HEK293 (cell line): ENCODE measurements at regions not wholly inside any gene's neighbourhood (a gene's known extent, or its start where the extent isn't known, plus 50 kb on each side); places are given as distances from the start of the nearest gene placed in this dataset.

Experiments
- CTCF ChIA-PET: fragments of 350-600 bp; formaldehyde crosslinking; extraction: SDS; loops from one replicate; lab custom pipeline; 2021; ENCODE audit warnings: antibody characterized with exemption; lab: Yijun Ruan, JAX
- POLR2A ChIA-PET: fragments of 300-600 bp; formaldehyde crosslinking; extraction: SDS; loops from one replicate; lab custom pipeline; 2020; ENCODE audit warnings: antibody characterized with exemption, inconsistent platforms; lab: Yijun Ruan, JAX
- H3K27ac ChIP-seq: fragments of 200-500 bp; sonication (Bioruptor generic); 2 replicates; pipeline ENCODE4 v1.5.1; 2014; ENCODE audit warnings: low read depth, low read length, control low read depth, inconsistent platforms; ENCODE audit errors: extremely low read depth
- H3K36me3 ChIP-seq, 2 experiments: fragments of 200-500 bp in 1 of 2; sonication (Bioruptor generic) in 1 of 2; 1 replicate in 1 of 2; 2 replicates in 1 of 2; pipeline ENCODE4 v1.5.1; 2014 to 2017; ENCODE audit warnings: inconsistent platforms in 2 of 2, low read length in 2 of 2; ENCODE audit not compliant: control insufficient read depth in 2 of 2, insufficient read depth in 1 of 2
- H3K4me1 ChIP-seq: fragments of 200-500 bp; sonication (Bioruptor generic); 2 replicates; pipeline ENCODE4 v1.5.1; 2014; ENCODE audit warnings: mild to moderate bottlenecking, low read length, inconsistent platforms; ENCODE audit not compliant: control insufficient read depth, insufficient read depth
- H3K4me3 ChIP-seq: 2 replicates; pipeline ENCODE4 v1.5.1; 2011; ENCODE audit warnings: low read depth, mild to moderate bottlenecking, control low read depth, low read length, moderate library complexity
- H3K9me3 ChIP-seq: fragments of 200-500 bp; sonication (Bioruptor generic); 2 replicates; pipeline ENCODE4 v1.5.1; 2014; ENCODE audit warnings: low read depth, low read length, inconsistent platforms; ENCODE audit not compliant: control insufficient read depth, insufficient read depth
- EGR2 ChIP-seq: fragments of 450-650 bp; formaldehyde crosslinking; IDR thresholded peaks from 2 replicates; pipeline ENCODE4 v1.5.1; 2016; ENCODE audit warnings: low read depth, missing biosample characterization, missing genetic modification characterization
- HOXD13 ChIP-seq: sonication (generic); formaldehyde crosslinking; IDR thresholded peaks from 2 replicates; pipeline ENCODE4 v1.8.0; 2022; ENCODE audit warnings: missing genetic modification reagents, borderline replicate concordance
- IKZF3 ChIP-seq: fragments of 450-650 bp; IDR thresholded peaks from 2 replicates; pipeline ENCODE4 v1.5.0; 2018; ENCODE audit warnings: missing biosample characterization, mild to moderate bottlenecking, missing genetic modification characterization, moderate library complexity
- SCRT2 ChIP-seq: fragments of 450-650 bp; formaldehyde crosslinking; IDR thresholded peaks from 2 replicates; pipeline ENCODE4 v1.5.1; 2016; ENCODE audit warnings: missing biosample characterization, missing genetic modification characterization
- ZNF174 ChIP-seq: fragments of 450-650 bp; formaldehyde crosslinking; IDR thresholded peaks from 2 replicates; pipeline ENCODE4 v1.5.0; 2017; ENCODE audit warnings: missing biosample characterization, mild to moderate bottlenecking, missing genetic modification characterization
- ZNF175 ChIP-seq: fragments of 450-650 bp; formaldehyde crosslinking; IDR thresholded peaks from 2 replicates; pipeline ENCODE4 v1.5.1; 2016; ENCODE audit warnings: missing biosample characterization, missing genetic modification characterization
- ZNF184 ChIP-seq: fragments of 450-650 bp; IDR thresholded peaks from 2 replicates; pipeline ENCODE4 v1.5.1; 2018; ENCODE audit warnings: missing biosample characterization, mild to moderate bottlenecking, missing genetic modification characterization
- ZNF37A ChIP-seq: fragments of 450-650 bp; IDR thresholded peaks from 2 replicates; pipeline ENCODE4 v1.5.1; 2018; ENCODE audit warnings: missing biosample characterization, missing genetic modification characterization
- ZNF391 ChIP-seq: fragments of 450-650 bp; formaldehyde crosslinking; IDR thresholded peaks from 2 replicates; pipeline ENCODE4 v1.5.1; 2016; ENCODE audit warnings: low read depth, missing biosample characterization, missing genetic modification characterization, borderline replicate concordance
- ZNF555 ChIP-seq: fragments of 450-650 bp; formaldehyde crosslinking; conservative IDR thresholded peaks from 2 replicates; pipeline ENCODE4 v1.5.1; 2017; ENCODE audit warnings: missing biosample characterization, mild to moderate bottlenecking, missing genetic modification characterization, inconsistent platforms
- ZNF558 ChIP-seq: fragments of 450-650 bp; formaldehyde crosslinking; IDR thresholded peaks from 2 replicates; pipeline ENCODE4 v1.5.1; 2016; ENCODE audit warnings: missing biosample characterization, missing genetic modification characterization
- ZNF561 ChIP-seq: fragments of 450-650 bp; IDR thresholded peaks from 2 replicates; pipeline ENCODE4 v1.5.1; 2018; ENCODE audit warnings: missing biosample characterization, missing genetic modification characterization, borderline replicate concordance
- ZNF610 ChIP-seq: fragments of 450-650 bp; formaldehyde crosslinking; IDR thresholded peaks from 2 replicates; pipeline ENCODE4 v1.5.1; 2016; ENCODE audit warnings: missing biosample characterization, missing genetic modification characterization, borderline replicate concordance
- ZNF629 ChIP-seq: fragments of 450-650 bp; formaldehyde crosslinking; IDR thresholded peaks from 2 replicates; pipeline ENCODE4 v1.5.1; 2017; ENCODE audit warnings: missing biosample characterization, missing genetic modification characterization
- ZNF701 ChIP-seq: fragments of 450-650 bp; formaldehyde crosslinking; IDR thresholded peaks from 2 replicates; pipeline ENCODE4 v1.5.1; 2016; ENCODE audit warnings: missing biosample characterization, missing genetic modification characterization
- TF ChIP-seq, protein P1 (sequence below): fragments of 450-650 bp; formaldehyde crosslinking; IDR thresholded peaks from 2 replicates; pipeline ENCODE4 v1.5.0; 2017; ENCODE audit warnings: missing biosample characterization, missing genetic modification characterization, borderline replicate concordance
- TF ChIP-seq, protein P2 (sequence below): fragments of 450-650 bp; formaldehyde crosslinking; IDR thresholded peaks from 2 replicates; pipeline ENCODE4 v1.5.1; 2017; ENCODE audit warnings: missing biosample characterization, missing genetic modification characterization
- TF ChIP-seq, protein P3 (sequence below): fragments of 450-650 bp; formaldehyde crosslinking; IDR thresholded peaks from 2 replicates; pipeline ENCODE4 v1.5.1; 2017; ENCODE audit warnings: missing biosample characterization, missing genetic modification characterization
- TF ChIP-seq, protein P4 (sequence below): fragments of 450-650 bp; formaldehyde crosslinking; conservative IDR thresholded peaks from 2 replicates; pipeline ENCODE4 v1.5.1; 2016; ENCODE audit warnings: low read depth, missing biosample characterization, missing genetic modification characterization
- TF ChIP-seq, protein P5 (sequence below): fragments of 450-650 bp; formaldehyde crosslinking; IDR thresholded peaks from 2 replicates; pipeline ENCODE4 v1.5.1; 2016; ENCODE audit warnings: missing biosample characterization, missing genetic modification characterization
- TF ChIP-seq, protein P6 (sequence below): fragments of 450-650 bp; formaldehyde crosslinking; IDR thresholded peaks from 2 replicates; pipeline ENCODE4 v1.5.1; 2016; ENCODE audit warnings: missing biosample characterization, missing genetic modification characterization

DNA sequence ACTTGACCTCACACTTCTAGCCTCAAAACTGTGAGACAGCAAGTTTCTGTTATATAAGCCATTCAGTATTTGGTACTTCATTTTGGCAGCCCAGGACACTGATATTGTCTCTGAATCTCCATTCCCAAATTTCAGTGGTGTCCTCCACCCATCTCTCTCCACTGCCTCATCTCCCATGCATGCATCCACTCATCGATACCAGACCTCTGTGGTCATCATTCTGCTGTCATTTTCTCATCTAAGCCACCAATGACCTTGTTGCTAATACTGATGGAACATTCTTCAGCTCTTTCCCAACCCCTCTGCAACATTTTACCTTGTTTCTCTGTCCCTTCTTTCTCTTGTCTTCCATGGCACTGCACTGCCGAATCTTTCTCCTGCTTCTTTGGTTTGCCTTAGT lies 221.8 kb downstream of the SNX18 start:
- ChIA-PET CTCF (interaction anchor here (1.0 kb wide), 1 partner anchor 120 kb away, joined by 3 read pairs; no protein-coding TSS in a partner anchor), POLR2A (no interaction called here)

DNA sequence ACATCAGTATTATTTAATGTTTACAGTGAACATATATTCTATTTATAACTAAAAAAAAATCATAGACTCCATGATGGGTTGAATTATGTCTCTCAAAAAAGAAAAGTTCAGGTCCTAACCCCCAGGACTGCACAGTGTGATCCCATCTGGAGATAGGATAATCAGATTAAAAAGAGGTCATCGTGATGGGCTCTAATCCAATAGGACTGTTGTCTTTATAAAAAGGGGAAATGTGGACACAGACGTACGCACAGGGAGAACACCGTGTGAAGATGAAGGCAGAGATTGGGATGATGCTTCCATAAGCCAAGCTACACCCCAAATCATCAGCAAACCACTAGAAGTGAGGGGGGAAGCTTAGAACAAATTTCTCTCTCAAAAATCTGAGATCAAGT lies 221.4 kb downstream of the SNX18 start:
- CTCF ChIA-PET: no interaction called here
- Histone ChIP-seq H3K4me3 (no peak overlapping the region), H3K36me3 (no peaks in the 10 kb centered on the region), H3K4me1 (no peaks in the 10 kb centered on the region), H3K9me3 (no peaks in the 10 kb centered on the region), H3K27ac (no peak overlapping the region)
- POLR2A ChIA-PET: no interaction called here
- TF ChIP-seq, protein P1, sequence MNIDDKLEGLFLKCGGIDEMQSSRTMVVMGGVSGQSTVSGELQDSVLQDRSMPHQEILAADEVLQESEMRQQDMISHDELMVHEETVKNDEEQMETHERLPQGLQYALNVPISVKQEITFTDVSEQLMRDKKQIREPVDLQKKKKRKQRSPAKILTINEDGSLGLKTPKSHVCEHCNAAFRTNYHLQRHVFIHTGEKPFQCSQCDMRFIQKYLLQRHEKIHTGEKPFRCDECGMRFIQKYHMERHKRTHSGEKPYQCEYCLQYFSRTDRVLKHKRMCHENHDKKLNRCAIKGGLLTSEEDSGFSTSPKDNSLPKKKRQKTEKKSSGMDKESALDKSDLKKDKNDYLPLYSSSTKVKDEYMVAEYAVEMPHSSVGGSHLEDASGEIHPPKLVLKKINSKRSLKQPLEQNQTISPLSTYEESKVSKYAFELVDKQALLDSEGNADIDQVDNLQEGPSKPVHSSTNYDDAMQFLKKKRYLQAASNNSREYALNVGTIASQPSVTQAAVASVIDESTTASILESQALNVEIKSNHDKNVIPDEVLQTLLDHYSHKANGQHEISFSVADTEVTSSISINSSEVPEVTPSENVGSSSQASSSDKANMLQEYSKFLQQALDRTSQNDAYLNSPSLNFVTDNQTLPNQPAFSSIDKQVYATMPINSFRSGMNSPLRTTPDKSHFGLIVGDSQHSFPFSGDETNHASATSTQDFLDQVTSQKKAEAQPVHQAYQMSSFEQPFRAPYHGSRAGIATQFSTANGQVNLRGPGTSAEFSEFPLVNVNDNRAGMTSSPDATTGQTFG (tag by site-specific recombination): no peak
- no peak for TF ChIP-seq ZNF391 (tag by site-specific recombination)
- TF ChIP-seq ZNF561: no peak
- TF ChIP-seq ZNF175 (tag by site-specific recombination): no peak
- no peak for TF ChIP-seq ZNF701 (tag by site-specific recombination)
- no peak for TF ChIP-seq ZNF558 (tag by site-specific recombination)
- no peak for TF ChIP-seq ZNF174 (tag by site-specific recombination)
- no peak for TF ChIP-seq IKZF3 (tag by site-specific recombination)
- no peak for TF ChIP-seq ZNF184 (tag by site-specific recombination)
- no peak for TF ChIP-seq HOXD13
- TF ChIP-seq ZNF555 (tag by site-specific recombination): no peak
- TF ChIP-seq, protein P2, sequence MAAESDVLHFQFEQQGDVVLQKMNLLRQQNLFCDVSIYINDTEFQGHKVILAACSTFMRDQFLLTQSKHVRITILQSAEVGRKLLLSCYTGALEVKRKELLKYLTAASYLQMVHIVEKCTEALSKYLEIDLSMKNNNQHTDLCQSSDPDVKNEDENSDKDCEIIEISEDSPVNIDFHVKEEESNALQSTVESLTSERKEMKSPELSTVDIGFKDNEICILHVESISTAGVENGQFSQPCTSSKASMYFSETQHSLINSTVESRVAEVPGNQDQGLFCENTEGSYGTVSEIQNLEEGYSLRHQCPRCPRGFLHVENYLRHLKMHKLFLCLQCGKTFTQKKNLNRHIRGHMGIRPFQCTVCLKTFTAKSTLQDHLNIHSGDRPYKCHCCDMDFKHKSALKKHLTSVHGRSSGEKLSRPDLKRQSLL (tag by site-specific recombination): no peak

More for the DNA sequence above, 221.8 kb downstream of the SNX18 start:
- Histone ChIP-seq H3K36me3 (no peaks in the 10 kb centered on the region), H3K9me3 (no peaks in the 10 kb centered on the region), H3K4me1 (no peaks in the 10 kb centered on the region), H3K27ac (no peak overlapping the region), H3K4me3 (no peak overlapping the region)
- TF ChIP-seq, protein P3, sequence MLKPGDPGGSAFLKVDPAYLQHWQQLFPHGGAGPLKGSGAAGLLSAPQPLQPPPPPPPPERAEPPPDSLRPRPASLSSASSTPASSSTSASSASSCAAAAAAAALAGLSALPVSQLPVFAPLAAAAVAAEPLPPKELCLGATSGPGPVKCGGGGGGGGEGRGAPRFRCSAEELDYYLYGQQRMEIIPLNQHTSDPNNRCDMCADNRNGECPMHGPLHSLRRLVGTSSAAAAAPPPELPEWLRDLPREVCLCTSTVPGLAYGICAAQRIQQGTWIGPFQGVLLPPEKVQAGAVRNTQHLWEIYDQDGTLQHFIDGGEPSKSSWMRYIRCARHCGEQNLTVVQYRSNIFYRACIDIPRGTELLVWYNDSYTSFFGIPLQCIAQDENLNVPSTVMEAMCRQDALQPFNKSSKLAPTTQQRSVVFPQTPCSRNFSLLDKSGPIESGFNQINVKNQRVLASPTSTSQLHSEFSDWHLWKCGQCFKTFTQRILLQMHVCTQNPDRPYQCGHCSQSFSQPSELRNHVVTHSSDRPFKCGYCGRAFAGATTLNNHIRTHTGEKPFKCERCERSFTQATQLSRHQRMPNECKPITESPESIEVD (tag by site-specific recombination): no peak
- TF ChIP-seq, protein P4, sequence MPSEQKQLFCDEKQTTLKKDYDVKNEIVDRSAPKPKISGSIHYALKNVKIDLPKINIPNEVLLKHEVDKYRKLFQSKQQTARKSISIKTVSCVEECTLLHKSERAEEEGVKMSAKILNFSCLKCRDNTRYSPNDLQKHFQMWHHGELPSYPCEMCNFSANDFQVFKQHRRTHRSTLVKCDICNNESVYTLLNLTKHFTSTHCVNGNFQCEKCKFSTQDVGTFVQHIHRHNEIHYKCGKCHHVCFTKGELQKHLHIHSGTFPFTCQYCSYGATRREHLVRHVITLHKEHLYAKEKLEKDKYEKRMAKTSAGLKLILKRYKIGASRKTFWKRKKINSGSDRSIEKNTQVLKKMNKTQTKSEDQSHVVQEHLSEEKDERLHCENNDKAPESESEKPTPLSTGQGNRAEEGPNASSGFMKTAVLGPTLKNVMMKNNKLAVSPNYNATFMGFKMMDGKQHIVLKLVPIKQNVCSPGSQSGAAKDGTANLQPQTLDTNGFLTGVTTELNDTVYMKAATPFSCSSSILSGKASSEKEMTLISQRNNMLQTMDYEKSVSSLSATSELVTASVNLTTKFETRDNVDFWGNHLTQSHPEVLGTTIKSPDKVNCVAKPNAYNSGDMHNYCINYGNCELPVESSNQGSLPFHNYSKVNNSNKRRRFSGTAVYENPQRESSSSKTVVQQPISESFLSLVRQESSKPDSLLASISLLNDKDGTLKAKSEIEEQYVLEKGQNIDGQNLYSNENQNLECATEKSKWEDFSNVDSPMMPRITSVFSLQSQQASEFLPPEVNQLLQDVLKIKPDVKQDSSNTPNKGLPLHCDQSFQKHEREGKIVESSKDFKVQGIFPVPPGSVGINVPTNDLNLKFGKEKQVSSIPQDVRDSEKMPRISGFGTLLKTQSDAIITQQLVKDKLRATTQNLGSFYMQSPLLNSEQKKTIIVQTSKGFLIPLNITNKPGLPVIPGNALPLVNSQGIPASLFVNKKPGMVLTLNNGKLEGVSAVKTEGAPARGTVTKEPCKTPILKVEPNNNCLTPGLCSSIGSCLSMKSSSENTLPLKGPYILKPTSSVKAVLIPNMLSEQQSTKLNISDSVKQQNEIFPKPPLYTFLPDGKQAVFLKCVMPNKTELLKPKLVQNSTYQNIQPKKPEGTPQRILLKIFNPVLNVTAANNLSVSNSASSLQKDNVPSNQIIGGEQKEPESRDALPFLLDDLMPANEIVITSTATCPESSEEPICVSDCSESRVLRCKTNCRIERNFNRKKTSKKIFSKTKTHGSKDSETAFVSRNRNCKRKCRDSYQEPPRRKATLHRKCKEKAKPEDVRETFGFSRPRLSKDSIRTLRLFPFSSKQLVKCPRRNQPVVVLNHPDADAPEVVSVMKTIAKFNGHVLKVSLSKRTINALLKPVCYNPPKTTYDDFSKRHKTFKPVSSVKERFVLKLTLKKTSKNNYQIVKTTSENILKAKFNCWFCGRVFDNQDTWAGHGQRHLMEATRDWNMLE (tag by site-specific recombination): no peak
- TF ChIP-seq EGR2 (tag by site-specific recombination) (no peak), SCRT2 (tag by site-specific recombination) (no peak), ZNF629 (tag by site-specific recombination) (no peak), ZNF610 (tag by site-specific recombination) (no peak), ZNF37A (tag by site-specific recombination) (no peak)
- TF ChIP-seq, protein P5, sequence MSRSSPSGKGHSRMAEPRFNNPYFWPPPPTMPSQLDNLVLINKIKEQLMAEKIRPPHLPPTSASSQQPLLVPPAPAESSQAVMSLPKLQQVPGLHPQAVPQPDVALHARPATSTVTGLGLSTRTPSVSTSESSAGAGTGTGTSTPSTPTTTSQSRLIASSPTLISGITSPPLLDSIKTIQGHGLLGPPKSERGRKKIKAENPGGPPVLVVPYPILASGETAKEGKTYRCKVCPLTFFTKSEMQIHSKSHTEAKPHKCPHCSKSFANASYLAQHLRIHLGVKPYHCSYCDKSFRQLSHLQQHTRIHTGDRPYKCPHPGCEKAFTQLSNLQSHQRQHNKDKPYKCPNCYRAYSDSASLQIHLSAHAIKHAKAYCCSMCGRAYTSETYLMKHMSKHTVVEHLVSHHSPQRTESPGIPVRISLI (tag by site-specific recombination): no peak
- TF ChIP-seq, protein P6, sequence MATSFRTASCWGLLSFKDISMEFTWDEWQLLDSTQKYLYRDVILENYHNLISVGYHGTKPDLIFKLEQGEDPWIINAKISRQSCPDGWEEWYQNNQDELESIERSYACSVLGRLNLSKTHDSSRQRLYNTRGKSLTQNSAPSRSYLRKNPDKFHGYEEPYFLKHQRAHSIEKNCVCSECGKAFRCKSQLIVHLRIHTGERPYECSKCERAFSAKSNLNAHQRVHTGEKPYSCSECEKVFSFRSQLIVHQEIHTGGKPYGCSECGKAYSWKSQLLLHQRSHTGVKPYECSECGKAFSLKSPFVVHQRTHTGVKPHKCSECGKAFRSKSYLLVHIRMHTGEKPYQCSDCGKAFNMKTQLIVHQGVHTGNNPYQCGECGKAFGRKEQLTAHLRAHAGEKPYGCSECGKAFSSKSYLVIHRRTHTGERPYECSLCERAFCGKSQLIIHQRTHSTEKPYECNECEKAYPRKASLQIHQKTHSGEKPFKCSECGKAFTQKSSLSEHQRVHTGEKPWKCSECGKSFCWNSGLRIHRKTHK (tag by site-specific recombination): no peak
